Panc1 (cell line): ENCODE measurements at regions not wholly inside any gene's neighbourhood (a gene's known extent, or its start where the extent isn't known, plus 50 kb on each side); places are given as distances from the start of the nearest gene placed in this dataset.

Experiments used
- ATAC-seq: fragments of 200-7000 bp; cut with Tn5 transposase; 2 replicates; pipeline ENCODE4 v1.9.1; 2020; ENCODE audit warnings: mild to moderate bottlenecking, moderate library complexity
- BruUV-seq: library from RNA; stranded (reverse); fragments of 400-500 nt; replicated peaks from 2 replicates; lab custom pipeline; 2021; lab: Mats Ljungman, UMichigan
- CTCF ChIA-PET: fragments of 300-600 bp; sonication (Branson Sonifier 250); formaldehyde crosslinking; loops from one replicate; lab custom pipeline; 2022; ENCODE audit warnings: antibody characterized with exemption; lab: Charles Lee
- POLR2A ChIA-PET: fragments of 300-600 bp; sonication (Branson Sonifier 250); formaldehyde crosslinking; loops from one replicate; lab custom pipeline; 2022; ENCODE audit warnings: antibody characterized with exemption; lab: Charles Lee
- DNase-seq: peaks from one replicate; pipeline ENCODE4 v3.0.0-alpha.2; 2010; ENCODE audit warnings: low read depth, low spot score
- H3K27ac ChIP-seq: 2 replicates; pipeline ENCODE4 v1.5.1; 2011; ENCODE audit warnings: mild to moderate bottlenecking, low read length, inconsistent platforms
- H3K27me3 ChIP-seq: fragments of 200-500 bp; sonication (Bioruptor generic); 2 replicates; pipeline ENCODE4 v1.6.0; 2014; ENCODE audit warnings: low read length, inconsistent platforms; ENCODE audit not compliant: control insufficient read depth, insufficient read depth
- H3K36me3 ChIP-seq: fragments of 200-500 bp; sonication (Bioruptor generic); 2 replicates; pipeline ENCODE4 v1.5.1; 2014; ENCODE audit warnings: inconsistent platforms, mild to moderate bottlenecking, low read length, moderate library complexity; ENCODE audit not compliant: control insufficient read depth, insufficient read depth
- H3K4me1 ChIP-seq: 2 replicates; pipeline ENCODE4 v1.5.1; 2011; ENCODE audit warnings: inconsistent platforms, mild to moderate bottlenecking, low read length, moderate library complexity; ENCODE audit not compliant: control insufficient read depth, insufficient read depth
- H3K4me3 ChIP-seq, 2 experiments: 2 replicates each; pipeline ENCODE4 v1.5.1; 2011 to 2012; ENCODE audit warnings: low read depth in 2 of 2, low read length in 2 of 2, mild to moderate bottlenecking in 2 of 2, inconsistent platforms in 1 of 2, moderate library complexity in 1 of 2
- H3K9me3 ChIP-seq: fragments of 200-500 bp; sonication (Bioruptor generic); 2 replicates; pipeline ENCODE4 v1.5.1; 2014; ENCODE audit warnings: low read depth, mild to moderate bottlenecking, inconsistent platforms, low read length, moderate library complexity; ENCODE audit not compliant: control insufficient read depth, insufficient read depth
- CTCF ChIP-seq: fragments of 450-650 bp; IDR thresholded peaks from 2 replicates; pipeline ENCODE4 v1.5.1; 2017; ENCODE audit warnings: mild to moderate bottlenecking
- POLR2AphosphoS5 ChIP-seq: IDR thresholded peaks from 2 replicates; pipeline ENCODE4 v1.6.1; 2012; ENCODE audit warnings: mild to moderate bottlenecking, low read depth, low read length, moderate library complexity
- REST ChIP-seq, 2 experiments: IDR thresholded peaks; 2 replicates each; pipeline ENCODE4 v1.6.1; 2011 to 2012; ENCODE audit warnings: low read depth in 2 of 2, control low read depth in 1 of 2, low read length in 1 of 2, mild to moderate bottlenecking in 1 of 2, moderate library complexity in 1 of 2; ENCODE audit not compliant: insufficient read depth in 1 of 2
- SIN3A ChIP-seq: IDR thresholded peaks from 2 replicates; pipeline ENCODE4 v1.6.1; 2012; ENCODE audit warnings: low read depth, mild to moderate bottlenecking, low read length, moderate library complexity, borderline replicate concordance; ENCODE audit not compliant: insufficient read depth
- TCF7L2 ChIP-seq: IDR thresholded peaks from 2 replicates; pipeline ENCODE4 v1.6.1; 2011; ENCODE audit warnings: mild to moderate bottlenecking, low read depth, low read length, inconsistent platforms
- in situ Hi-C: cut with HindIII; loops from 2 replicates; pipeline ENCODE4 v1.10.0; 2016; ENCODE audit warnings: low sequenced_read_pairs, low pct_unique_long_range_greater_than_20kb
- intact Hi-C: fragments of 100-400 bp; cut with micrococcal nuclease; formaldehyde crosslinking; loops from one replicate; pipeline ENCODE4 v1.10.0; 2022; ENCODE audit not compliant: unreplicated experiment

GRCh38 chr10:52658112-52658511 lies 114.5 kb downstream of the MBL2 start:
- H3K27ac ChIP-seq: no peak overlapping the region; the same call in 1 of the 2 replicates

GRCh38 chr10:52659085-52659484 lies 113.5 kb downstream of the MBL2 start:
- ChIA-PET CTCF (no interaction called here), POLR2A (interaction anchor here (0.7 kb wide), 1 partner anchor 87 kb away, joined by 3 read pairs; no protein-coding TSS in a partner anchor)
- no peak for DNase-seq
- intact Hi-C loops (no loop called here), in situ Hi-C loops (no loop called here)
- H3K27ac ChIP-seq: no peak overlapping the region
- TF ChIP-seq CTCF: no peak
- no peak for TF ChIP-seq SIN3A
- TF ChIP-seq TCF7L2: no peak
- no peak for TF ChIP-seq POLR2AphosphoS5
- no peak for TF ChIP-seq REST (IDR thresholded peaks at IDR 0.05; ENCODE audit: insufficient read depth in 1 of 2, low read depth in 2 of 2, low read length in 1 of 2)
- no peaks in the 10 kb centered on the region for H3K9me3 ChIP-seq
- no peaks in the 10 kb centered on the region for H3K4me1 ChIP-seq
- no peak overlapping the region for H3K4me3 ChIP-seq
- H3K27me3 ChIP-seq: no peaks in the 10 kb centered on the region
- no TSS peak for BruUV-seq
- no peak for ATAC-seq
- H3K36me3 ChIP-seq: no peaks in the 10 kb centered on the region

More at GRCh38 chr10:52658112-52658511, 114.5 kb downstream of the MBL2 start:
- H3K4me1 ChIP-seq: peaks cover 4% of the 10 kb centered on the region; the same call in 1 of the 2 replicates
- no TSS peak for BruUV-seq
- no peak overlapping the region for H3K4me3 ChIP-seq
- no peaks in the 10 kb centered on the region for H3K36me3 ChIP-seq
- ChIA-PET CTCF (no interaction called here), POLR2A (no interaction called here)
- TF ChIP-seq REST (IDR thresholded peaks at IDR 0.05; ENCODE audit: insufficient read depth in 1 of 2, low read depth in 2 of 2, low read length in 1 of 2) (no peak), CTCF (no peak), SIN3A (no peak), POLR2AphosphoS5 (no peak), TCF7L2 (no peak)
- no peaks in the 10 kb centered on the region for H3K9me3 ChIP-seq
- in situ Hi-C loops (no loop called here), intact Hi-C loops (no loop called here)
- ATAC-seq: no peak
- no peaks in the 10 kb centered on the region for H3K27me3 ChIP-seq
- no peak for DNase-seq
